ENCODE measurements at regions not wholly inside any gene's neighbourhood (a gene's known extent, or its start where the extent isn't known, plus 50 kb on each side); places are given as distances from the start of the nearest gene placed in this dataset.
A peak's percentile ranks its signal among the peaks of the same experiment; 100 is the strongest.

DNA sequence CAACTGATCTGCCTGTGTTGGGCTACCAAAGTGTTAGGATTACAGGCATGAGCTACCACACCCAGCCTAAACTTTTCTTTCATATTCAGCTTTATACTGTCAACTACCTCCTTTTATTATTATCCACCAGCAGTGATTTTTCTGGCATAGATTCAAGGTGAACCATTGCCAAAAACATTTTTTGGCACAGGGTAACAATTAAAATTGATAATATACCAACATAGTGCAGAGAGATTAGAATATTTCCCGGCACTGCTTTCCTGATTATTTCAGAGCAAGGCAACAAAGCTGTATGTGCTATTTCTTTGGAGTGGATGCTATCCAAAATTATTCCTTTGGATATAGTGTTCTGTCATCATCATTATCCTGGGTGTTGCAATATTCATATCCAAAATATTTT, 781.6 kb upstream of the SOX9 start:
- Histone ChIP-seq H3K56ac (ENCODE audit: extremely low read depth, insufficient read depth, low read length) (no peak overlapping the region), H3K4ac (ENCODE audit: low read depth, low read length) (no peak overlapping the region), H3K14ac (replicated peaks; ENCODE audit: low read depth, low read length) (0 out of 2 replicates have a peak overlapping the region, but pooled peaks have one; percentile 8), H3K9ac (ENCODE audit: low read depth, low read length) (no peak overlapping the region), H4K5ac (ENCODE audit: low read depth, low read length) (no peak overlapping the region), H2BK120ac (ENCODE audit: low read depth, low read length) (no peak overlapping the region), H2AFZ (replicated peaks; ENCODE audit: low read length, poor library complexity) (no peak overlapping the region), H3K18ac (ENCODE audit: low read depth, low read length) (no peak overlapping the region), H3K9me1 (ENCODE audit: insufficient read depth, low read length) (no peaks in the 10 kb centered on the region), H2AK5ac (ENCODE audit: low read depth, low read length) (no peak overlapping the region), H3K4me3 (ENCODE audit: insufficient read depth, low read depth, low read length) (no peak overlapping the region), H2AK9ac (replicated peaks; ENCODE audit: low read depth, low read length, poor library complexity) (no peak overlapping the region), H3K79me1 (ENCODE audit: low read depth in 1 of 2, low read length in 2 of 2) (no peaks in the 10 kb centered on the region), H3K27ac (ENCODE audit: insufficient read depth, low read length) (no peak overlapping the region), H3K23ac (ENCODE audit: low read depth, low read length) (no peak overlapping the region), H3K27me3 (ENCODE audit: control insufficient read depth, insufficient read depth, low read length) (no peaks in the 10 kb centered on the region), H2BK5ac (ENCODE audit: low read depth, low read length, poor library complexity, severe bottlenecking) (no peak overlapping the region), H4K8ac (ENCODE audit: low read depth in 2 of 2, low read length in 2 of 2) (no peak overlapping the region), H3K36me3 (ENCODE audit: control insufficient read depth, insufficient read depth, low read length) (no peaks in the 10 kb centered on the region), H3K4me1 (ENCODE audit: control insufficient read depth, insufficient read depth, low read length) (no peaks in the 10 kb centered on the region; the same call in 1 of the 2 replicates), H2BK15ac (ENCODE audit: low read depth, low read length) (no peak overlapping the region), H4K20me1 (ENCODE audit: insufficient read depth, low read length) (no peaks in the 10 kb centered on the region), H3K4me2 (ENCODE audit: low read depth, low read length) (no peak overlapping the region), H3K9me3 (ENCODE audit: control insufficient read depth, insufficient read depth, low read length) (no peaks in the 10 kb centered on the region), H4K91ac (ENCODE audit: insufficient read depth, low read depth, low read length) (no peak overlapping the region), H2BK20ac (ENCODE audit: low read depth, low read length) (no peak overlapping the region)
- DNase-seq = no peak
- intact Hi-C loops (cut with micrococcal nuclease) = loop anchor here (10.0 kb wide), 1 partner anchor 126 kb away; no protein-coding TSS in a partner anchor
- no TSS peak for BruUV-seq (replicated peaks)
- CTCF ChIA-PET = no interaction called here
- WGBS, 2 experiments (ENCODE audit: extremely low coverage in 2 of 2, insufficient read length in 1 of 2) = no CpG with 5 or more reads among the region's 1 CpG
- TF ChIP-seq MXI1 (IDR thresholded peaks at IDR 0.05; ENCODE audit: borderline replicate concordance, low read depth, low read length) (no peak), CHD1 (IDR thresholded peaks at IDR 0.05; ENCODE audit: low read depth, low read length) (no peak)
- dilution Hi-C loops (cut with HindIII; ENCODE audit: low sequenced_read_pairs, unreplicated experiment) = no loop called here
- in situ Hi-C loops (cut with MboI; ENCODE audit: low sequenced_read_pairs) = no loop called here
- POLR2A ChIA-PET (ENCODE audit: unreplicated experiment) = no interaction called here
- no peak for ATAC-seq (ENCODE audit: low read depth)

Measured in IMR-90 (cell line).